ENCODE measurements at regions not wholly inside any gene's neighbourhood (a gene's known extent, or its start where the extent isn't known, plus 50 kb on each side); places are given as distances from the start of the nearest gene placed in this dataset.
"Not testable (repeated sequence)": the region's sequence is repeated elsewhere in the genome, so short reads cannot be mapped to it uniquely, and the experiment has no call there.

- TF ChIP-seq CTCF (IDR thresholded peaks at IDR 0.05); RNF2 (IDR thresholded peaks at IDR 0.05; ENCODE audit: borderline replicate concordance, low read depth); MAX (IDR thresholded peaks at IDR 0.05); USF2 (IDR thresholded peaks at IDR 0.05); ZSCAN20 (CRISPR knock-in tag; IDR thresholded peaks at IDR 0.05); POLR2A (IDR thresholded peaks at IDR 0.05; ENCODE audit: low read length); RFX5 (IDR thresholded peaks at IDR 0.05); GATA3 (IDR thresholded peaks at IDR 0.05; ENCODE audit: borderline replicate concordance); MYC (IDR thresholded peaks at IDR 0.05; ENCODE audit: borderline replicate concordance, low read length): not testable (repeated sequence)
These were observed 703.4 kb upstream of the RAG2 start for GRCh38 chr11:37301405-37301804.
